Endothelial cell of umbilical vein (primary cell): ENCODE measurements at regions not wholly inside any gene's neighbourhood (a gene's known extent, or its start where the extent isn't known, plus 50 kb on each side); places are given as distances from the start of the nearest gene placed in this dataset.

Experiments
- EZH2 ChIP-seq: IDR thresholded peaks from 2 replicates; pipeline ENCODE4 v1.6.1; 2012; ENCODE audit warnings: borderline replicate concordance, low read depth, mild to moderate bottlenecking, moderate library complexity, low read length, inconsistent platforms; ENCODE audit not compliant: severe bottlenecking
- FOS ChIP-seq: IDR thresholded peaks from 2 replicates; pipeline ENCODE4 v1.6.1; 2011; ENCODE audit warnings: mild to moderate bottlenecking, low read length, moderate library complexity, borderline replicate concordance; ENCODE audit not compliant: insufficient read depth
- GATA2 ChIP-seq: IDR thresholded peaks from 2 replicates; pipeline ENCODE4 v1.7.0; 2011; ENCODE audit warnings: low read depth, mild to moderate bottlenecking, moderate library complexity, mixed read lengths, low read length; ENCODE audit not compliant: insufficient read length, insufficient read depth
- JUN ChIP-seq: IDR thresholded peaks from 2 replicates; pipeline ENCODE4 v1.6.1; 2011; ENCODE audit warnings: borderline replicate concordance, low read depth; ENCODE audit not compliant: insufficient read length, insufficient read depth
- MYC ChIP-seq: IDR thresholded peaks from one replicate; pipeline ENCODE4 v1.6.1; 2011; ENCODE audit warnings: mild to moderate bottlenecking, low read depth, low read length
- POLR2A ChIP-seq: IDR thresholded peaks from 2 replicates; pipeline ENCODE4 v1.6.1; 2012; ENCODE audit warnings: low read depth, mild to moderate bottlenecking, control low read depth, low read length
- POLR2AphosphoS5 ChIP-seq: IDR thresholded peaks from 2 replicates; pipeline ENCODE4 v1.6.1; 2012; ENCODE audit warnings: low read depth, mild to moderate bottlenecking, control low read depth, low read length, moderate library complexity; ENCODE audit not compliant: insufficient read depth
- TF ChIP-seq, protein P1 (sequence below), 2 donors: IDR thresholded peaks; 1 replicate in 1 of 2; 2 replicates in 1 of 2; pipeline ENCODE4 v1.5.1; 2011; ENCODE audit warnings: low read length in 2 of 2, mild to moderate bottlenecking in 2 of 2, moderate library complexity in 2 of 2, control low read depth in 1 of 2, inconsistent platforms in 1 of 2, low read depth in 1 of 2; ENCODE audit not compliant: insufficient read depth in 1 of 2; ENCODE audit errors: extremely low read depth in 1 of 2
- TF ChIP-seq, protein P2 (sequence below): IDR thresholded peaks from 2 replicates; pipeline ENCODE4 v1.6.1; 2011; ENCODE audit not compliant: insufficient read depth, insufficient read length

DNA sequence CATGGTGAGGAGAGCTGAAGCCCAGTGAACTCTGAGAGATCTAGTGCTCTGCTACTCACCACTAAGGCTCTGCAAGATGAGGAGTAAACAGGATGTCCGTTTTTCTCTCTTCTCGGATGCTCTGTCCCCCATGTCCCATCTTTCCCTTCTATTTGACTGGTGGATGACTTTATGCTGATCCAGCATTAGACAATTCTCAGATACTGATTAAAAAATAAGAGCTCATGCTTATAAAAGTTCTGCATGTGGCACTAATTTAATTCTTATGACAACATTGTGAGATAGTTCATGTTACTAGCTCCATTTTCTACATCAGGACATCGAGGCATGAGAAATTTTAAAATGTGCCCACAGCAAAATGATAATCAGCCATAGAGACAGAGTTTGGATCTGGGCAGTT is 77.0 kb downstream of the HMHB1 start:
- TF ChIP-seq, protein P1, sequence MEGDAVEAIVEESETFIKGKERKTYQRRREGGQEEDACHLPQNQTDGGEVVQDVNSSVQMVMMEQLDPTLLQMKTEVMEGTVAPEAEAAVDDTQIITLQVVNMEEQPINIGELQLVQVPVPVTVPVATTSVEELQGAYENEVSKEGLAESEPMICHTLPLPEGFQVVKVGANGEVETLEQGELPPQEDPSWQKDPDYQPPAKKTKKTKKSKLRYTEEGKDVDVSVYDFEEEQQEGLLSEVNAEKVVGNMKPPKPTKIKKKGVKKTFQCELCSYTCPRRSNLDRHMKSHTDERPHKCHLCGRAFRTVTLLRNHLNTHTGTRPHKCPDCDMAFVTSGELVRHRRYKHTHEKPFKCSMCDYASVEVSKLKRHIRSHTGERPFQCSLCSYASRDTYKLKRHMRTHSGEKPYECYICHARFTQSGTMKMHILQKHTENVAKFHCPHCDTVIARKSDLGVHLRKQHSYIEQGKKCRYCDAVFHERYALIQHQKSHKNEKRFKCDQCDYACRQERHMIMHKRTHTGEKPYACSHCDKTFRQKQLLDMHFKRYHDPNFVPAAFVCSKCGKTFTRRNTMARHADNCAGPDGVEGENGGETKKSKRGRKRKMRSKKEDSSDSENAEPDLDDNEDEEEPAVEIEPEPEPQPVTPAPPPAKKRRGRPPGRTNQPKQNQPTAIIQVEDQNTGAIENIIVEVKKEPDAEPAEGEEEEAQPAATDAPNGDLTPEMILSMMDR (IDR thresholded peaks at IDR 0.05; ENCODE audit: extremely low read depth in 1 of 2, insufficient read depth in 1 of 2, low read depth in 1 of 2, low read length in 2 of 2) = no peak
- no peak for TF ChIP-seq POLR2A
- TF ChIP-seq, protein P2, sequence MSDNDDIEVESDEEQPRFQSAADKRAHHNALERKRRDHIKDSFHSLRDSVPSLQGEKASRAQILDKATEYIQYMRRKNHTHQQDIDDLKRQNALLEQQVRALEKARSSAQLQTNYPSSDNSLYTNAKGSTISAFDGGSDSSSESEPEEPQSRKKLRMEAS = no peak
- TF ChIP-seq POLR2AphosphoS5 = no peak
- no peak for TF ChIP-seq EZH2
- TF ChIP-seq MYC = no peak
- no peak for TF ChIP-seq FOS
- no peak for TF ChIP-seq JUN
- no peak for TF ChIP-seq GATA2
